ENCODE measurements at regions not wholly inside any gene's neighbourhood (a gene's known extent, or its start where the extent isn't known, plus 50 kb on each side); places are given as distances from the start of the nearest gene placed in this dataset.

DNA sequence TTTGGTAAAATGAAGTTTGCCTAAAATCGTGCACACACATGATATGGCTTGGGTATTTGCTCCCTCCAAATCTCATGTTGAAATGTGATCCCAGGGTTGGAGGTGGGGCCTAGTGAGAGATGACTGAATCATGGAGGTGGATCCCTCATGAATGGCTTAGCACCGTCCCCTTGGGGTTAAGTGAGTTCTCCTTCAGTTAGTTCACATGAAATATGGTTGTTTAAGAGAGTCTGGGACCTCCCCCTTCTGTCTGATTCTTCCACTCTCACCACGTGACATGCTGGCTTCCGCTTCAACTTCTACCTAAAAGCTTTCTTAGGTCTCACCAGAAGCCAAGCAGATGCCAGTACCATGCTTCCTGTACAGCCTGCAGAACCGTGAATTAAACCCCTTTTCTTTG lies 58.4 kb downstream of the SIPA1L2 start:
- TF ChIP-seq, protein P1, sequence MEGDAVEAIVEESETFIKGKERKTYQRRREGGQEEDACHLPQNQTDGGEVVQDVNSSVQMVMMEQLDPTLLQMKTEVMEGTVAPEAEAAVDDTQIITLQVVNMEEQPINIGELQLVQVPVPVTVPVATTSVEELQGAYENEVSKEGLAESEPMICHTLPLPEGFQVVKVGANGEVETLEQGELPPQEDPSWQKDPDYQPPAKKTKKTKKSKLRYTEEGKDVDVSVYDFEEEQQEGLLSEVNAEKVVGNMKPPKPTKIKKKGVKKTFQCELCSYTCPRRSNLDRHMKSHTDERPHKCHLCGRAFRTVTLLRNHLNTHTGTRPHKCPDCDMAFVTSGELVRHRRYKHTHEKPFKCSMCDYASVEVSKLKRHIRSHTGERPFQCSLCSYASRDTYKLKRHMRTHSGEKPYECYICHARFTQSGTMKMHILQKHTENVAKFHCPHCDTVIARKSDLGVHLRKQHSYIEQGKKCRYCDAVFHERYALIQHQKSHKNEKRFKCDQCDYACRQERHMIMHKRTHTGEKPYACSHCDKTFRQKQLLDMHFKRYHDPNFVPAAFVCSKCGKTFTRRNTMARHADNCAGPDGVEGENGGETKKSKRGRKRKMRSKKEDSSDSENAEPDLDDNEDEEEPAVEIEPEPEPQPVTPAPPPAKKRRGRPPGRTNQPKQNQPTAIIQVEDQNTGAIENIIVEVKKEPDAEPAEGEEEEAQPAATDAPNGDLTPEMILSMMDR (IDR thresholded peaks at IDR 0.05; ENCODE audit: insufficient read depth, low read length) = no peak
- TF ChIP-seq POLR2AphosphoS5 (IDR thresholded peaks at IDR 0.05; ENCODE audit: low read depth) (no peak), GABPA (IDR thresholded peaks at IDR 0.05; ENCODE audit: low read depth) (no peak), SPI1 (IDR thresholded peaks at IDR 0.05; ENCODE audit: borderline replicate concordance, low read depth) (no peak)
- TF ChIP-seq, protein P2, sequence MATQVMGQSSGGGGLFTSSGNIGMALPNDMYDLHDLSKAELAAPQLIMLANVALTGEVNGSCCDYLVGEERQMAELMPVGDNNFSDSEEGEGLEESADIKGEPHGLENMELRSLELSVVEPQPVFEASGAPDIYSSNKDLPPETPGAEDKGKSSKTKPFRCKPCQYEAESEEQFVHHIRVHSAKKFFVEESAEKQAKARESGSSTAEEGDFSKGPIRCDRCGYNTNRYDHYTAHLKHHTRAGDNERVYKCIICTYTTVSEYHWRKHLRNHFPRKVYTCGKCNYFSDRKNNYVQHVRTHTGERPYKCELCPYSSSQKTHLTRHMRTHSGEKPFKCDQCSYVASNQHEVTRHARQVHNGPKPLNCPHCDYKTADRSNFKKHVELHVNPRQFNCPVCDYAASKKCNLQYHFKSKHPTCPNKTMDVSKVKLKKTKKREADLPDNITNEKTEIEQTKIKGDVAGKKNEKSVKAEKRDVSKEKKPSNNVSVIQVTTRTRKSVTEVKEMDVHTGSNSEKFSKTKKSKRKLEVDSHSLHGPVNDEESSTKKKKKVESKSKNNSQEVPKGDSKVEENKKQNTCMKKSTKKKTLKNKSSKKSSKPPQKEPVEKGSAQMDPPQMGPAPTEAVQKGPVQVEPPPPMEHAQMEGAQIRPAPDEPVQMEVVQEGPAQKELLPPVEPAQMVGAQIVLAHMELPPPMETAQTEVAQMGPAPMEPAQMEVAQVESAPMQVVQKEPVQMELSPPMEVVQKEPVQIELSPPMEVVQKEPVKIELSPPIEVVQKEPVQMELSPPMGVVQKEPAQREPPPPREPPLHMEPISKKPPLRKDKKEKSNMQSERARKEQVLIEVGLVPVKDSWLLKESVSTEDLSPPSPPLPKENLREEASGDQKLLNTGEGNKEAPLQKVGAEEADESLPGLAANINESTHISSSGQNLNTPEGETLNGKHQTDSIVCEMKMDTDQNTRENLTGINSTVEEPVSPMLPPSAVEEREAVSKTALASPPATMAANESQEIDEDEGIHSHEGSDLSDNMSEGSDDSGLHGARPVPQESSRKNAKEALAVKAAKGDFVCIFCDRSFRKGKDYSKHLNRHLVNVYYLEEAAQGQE (IDR thresholded peaks at IDR 0.05; ENCODE audit: insufficient replicate concordance, low read depth) = no peak
